ENCODE measurements at regions not wholly inside any gene's neighbourhood (a gene's known extent, or its start where the extent isn't known, plus 50 kb on each side); places are given as distances from the start of the nearest gene placed in this dataset.

DNA sequence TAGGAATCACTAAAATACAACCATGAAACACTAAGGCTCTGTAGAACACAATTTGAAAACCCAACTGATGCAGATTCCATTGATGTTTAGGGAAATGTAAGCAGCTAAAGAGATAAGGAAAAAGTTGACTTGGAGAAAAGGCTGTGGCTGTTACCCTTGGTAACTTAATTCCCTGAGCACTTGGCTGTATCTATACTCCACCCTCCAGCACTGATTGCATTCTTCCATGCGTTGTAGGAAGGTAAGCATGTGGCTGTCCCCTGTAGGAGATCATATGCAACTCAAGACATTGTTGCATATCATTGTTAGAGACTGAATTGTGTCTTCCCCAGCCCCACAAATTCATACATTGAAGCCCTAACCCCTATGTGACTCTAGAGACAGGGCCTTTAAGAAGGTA, 184.5 kb downstream of the CEMIP2 start:
- Histone ChIP-seq H3K4me1 (no peaks in the 10 kb centered on the region), H3K27me3 (replicated peaks in 1 of 7) (no peaks in the 10 kb centered on the region), H3K36me3 (no peaks in the 10 kb centered on the region), H3K4me3 (no peak overlapping the region), H3K27ac (no peak overlapping the region), H3K9me3 (no peaks in the 10 kb centered on the region)
- DNase-seq = no peak
- TF ChIP-seq CTCF (IDR thresholded peaks at IDR 0.05 in 8 of 11, conservative IDR thresholded peaks at IDR 0.05 in 3 of 11) = no peak
- TF ChIP-seq POLR2A (IDR thresholded peaks at IDR 0.05) = no peak
- TF ChIP-seq POLR2AphosphoS5 (IDR thresholded peaks at IDR 0.05) = no peak
- intact Hi-C loops (cut with DNase I; ENCODE audit: low total_unique reads) = no loop called here
- 59 to 95% (median 83%) methylated on average over 1 of the region's 1 CpG for WGBS, 5 donors

GRCh38 chr9:71582347-71582746, 186.0 kb downstream of the CEMIP2 start:
- H3K27me3 ChIP-seq (replicated peaks in 1 of 7) = no peaks in the 10 kb centered on the region
- 73 to 89% (median 86%) methylated on average over 2 of the region's 2 CpGs for WGBS, 5 donors
- no peak overlapping the region for H3K27ac ChIP-seq
- H3K4me1 ChIP-seq = no peaks in the 10 kb centered on the region
- DNase-seq = no peak
- no peaks in the 10 kb centered on the region for H3K36me3 ChIP-seq
- TF ChIP-seq POLR2A (IDR thresholded peaks at IDR 0.05) = no peak
- TF ChIP-seq POLR2AphosphoS5 (IDR thresholded peaks at IDR 0.05) = no peak
- TF ChIP-seq CTCF (IDR thresholded peaks at IDR 0.05 in 8 of 11, conservative IDR thresholded peaks at IDR 0.05 in 3 of 11) = no peak
- H3K4me3 ChIP-seq = no peak overlapping the region
- H3K9me3 ChIP-seq = no peaks in the 10 kb centered on the region
- intact Hi-C loops (cut with DNase I; ENCODE audit: low total_unique reads) = no loop called here

- TF ChIP-seq POLR2A (IDR thresholded peaks at IDR 0.05) (no peak), POLR2AphosphoS5 (IDR thresholded peaks at IDR 0.05) (no peak), CTCF (IDR thresholded peaks at IDR 0.05 in 8 of 11, conservative IDR thresholded peaks at IDR 0.05 in 3 of 11) (no peak)
- Histone ChIP-seq H3K27me3 (replicated peaks in 1 of 7) (no peaks in the 10 kb centered on the region), H3K4me3 (no peak overlapping the region), H3K9me3 (no peaks in the 10 kb centered on the region), H3K36me3 (no peaks in the 10 kb centered on the region), H3K27ac (no peak overlapping the region), H3K4me1 (no peaks in the 10 kb centered on the region)
- no peak for DNase-seq
- intact Hi-C loops (cut with DNase I; ENCODE audit: low total_unique reads) = no loop called here
- 74 to 94% (median 93%) methylated on average over 2 of the region's 2 CpGs for WGBS, 5 donors
Measured at GRCh38 chr9:71581101-71581500, 187.2 kb downstream of the CEMIP2 start.

DNA sequence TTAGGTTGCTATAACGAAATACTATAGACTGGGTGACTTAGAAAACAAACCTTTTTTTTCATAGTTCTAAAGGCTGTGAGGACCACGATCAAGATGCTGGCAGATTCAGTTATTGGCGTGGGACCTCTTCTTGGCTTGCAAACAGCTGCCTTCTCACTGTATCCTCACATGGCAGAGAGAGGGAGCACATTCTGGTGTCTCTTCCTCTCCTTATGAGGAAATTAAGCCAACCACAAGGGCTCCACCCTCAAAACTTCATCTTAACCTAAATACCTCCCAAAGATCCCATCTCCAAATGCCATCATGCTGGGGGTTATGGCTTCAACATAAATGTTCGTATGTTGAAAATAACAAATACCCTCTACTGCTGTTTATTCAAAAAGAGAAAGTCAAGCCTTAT, 197.1 kb downstream of the CEMIP2 start:
- Histone ChIP-seq H3K36me3 (no peaks in the 10 kb centered on the region), H3K27ac (no peak overlapping the region), H3K27me3 (replicated peaks in 1 of 7) (no peaks in the 10 kb centered on the region), H3K4me3 (no peak overlapping the region), H3K4me1 (no peaks in the 10 kb centered on the region), H3K9me3 (no peaks in the 10 kb centered on the region)
- DNase-seq = no peak
- WGBS, 5 donors = 69 to 83% (median 74%) methylated on average over 4 of the region's 4 CpGs
- intact Hi-C loops (cut with DNase I; ENCODE audit: low total_unique reads) = no loop called here
- TF ChIP-seq POLR2AphosphoS5 (IDR thresholded peaks at IDR 0.05) (no peak), POLR2A (IDR thresholded peaks at IDR 0.05) (no peak), CTCF (IDR thresholded peaks at IDR 0.05 in 8 of 11, conservative IDR thresholded peaks at IDR 0.05 in 3 of 11) (no peak)
